AG04449 (cell line): ENCODE measurements at regions not wholly inside any gene's neighbourhood (a gene's known extent, or its start where the extent isn't known, plus 50 kb on each side); places are given as distances from the start of the nearest gene placed in this dataset.

Experiments
- CTCF ChIA-PET: fragments of 350-600 bp; formaldehyde crosslinking; extraction: SDS; loops from one replicate; lab custom pipeline; 2021; ENCODE audit warnings: antibody characterized with exemption; lab: Yijun Ruan, JAX
- POLR2A ChIA-PET: fragments of 400-600, 350-600 bp; formaldehyde crosslinking; extraction: SDS; loops from one replicate; lab custom pipeline; 2020; ENCODE audit warnings: antibody characterized with exemption, inconsistent platforms; lab: Yijun Ruan, JAX
- DNase-seq: peaks from one replicate; pipeline ENCODE4 v3.0.0-alpha.2; 2010; ENCODE audit warnings: low read depth, low spot score
- H3K4me3 ChIP-seq: 2 replicates; pipeline ENCODE4 v1.5.1; 2011; ENCODE audit warnings: low read depth, mild to moderate bottlenecking, control low read depth, low read length
- CTCF ChIP-seq: IDR thresholded peaks from one replicate; pipeline ENCODE4 v1.5.1; 2011; ENCODE audit warnings: mild to moderate bottlenecking, moderate library complexity, low read length, control low read depth, inconsistent platforms; ENCODE audit not compliant: insufficient read depth; ENCODE audit errors: missing control alignments

DNA sequence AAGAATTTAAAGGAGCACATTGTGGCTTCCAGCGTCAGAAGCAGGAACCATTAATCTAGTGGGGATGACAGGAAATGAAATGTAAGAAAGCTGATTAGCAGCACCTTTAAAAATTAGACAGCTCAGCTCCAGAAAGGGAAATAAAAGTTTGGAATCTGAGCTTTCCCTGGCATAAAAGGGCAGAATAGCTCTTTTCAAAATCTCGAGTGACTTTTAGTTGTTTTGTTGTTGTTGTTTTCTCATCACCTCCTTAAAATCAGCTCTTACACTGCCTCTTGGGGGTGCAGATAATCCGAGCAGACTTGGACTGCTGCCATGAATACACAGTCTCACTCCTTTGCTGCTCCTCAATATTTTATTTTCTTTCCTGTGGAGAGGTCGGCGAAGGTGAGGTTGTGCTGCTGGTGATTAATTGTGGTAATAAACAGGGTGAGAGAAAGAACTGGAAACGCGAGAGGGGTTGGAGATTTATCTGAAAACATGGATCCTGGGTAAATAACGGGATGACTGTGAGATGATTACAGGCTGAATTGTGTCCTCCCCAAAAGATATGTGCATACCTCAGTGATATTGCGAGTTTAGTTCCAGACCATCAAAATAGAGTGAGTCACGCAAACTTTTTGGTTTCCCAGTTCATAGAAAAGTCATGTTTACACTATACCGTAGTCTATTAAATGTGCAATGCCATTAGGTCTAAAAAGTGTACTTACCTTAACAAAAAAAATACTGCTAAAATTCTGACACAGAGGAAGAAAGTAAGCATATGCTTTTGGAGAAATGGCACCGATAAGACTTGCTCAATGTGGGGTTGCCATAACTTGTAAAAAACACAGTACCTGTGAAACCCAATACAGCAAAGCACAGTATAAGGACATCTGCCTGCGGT lies 787.7 kb downstream of the UQCRFS1 start:
- ChIA-PET CTCF (no interaction called here), POLR2A (interaction anchor here (0.6 kb wide), 1 partner anchor 47 kb away, joined by 3 read pairs; no protein-coding TSS in a partner anchor)
- DNase-seq: no peak
- H3K4me3 ChIP-seq: no peak overlapping the region
- no peak for TF ChIP-seq CTCF

DNA sequence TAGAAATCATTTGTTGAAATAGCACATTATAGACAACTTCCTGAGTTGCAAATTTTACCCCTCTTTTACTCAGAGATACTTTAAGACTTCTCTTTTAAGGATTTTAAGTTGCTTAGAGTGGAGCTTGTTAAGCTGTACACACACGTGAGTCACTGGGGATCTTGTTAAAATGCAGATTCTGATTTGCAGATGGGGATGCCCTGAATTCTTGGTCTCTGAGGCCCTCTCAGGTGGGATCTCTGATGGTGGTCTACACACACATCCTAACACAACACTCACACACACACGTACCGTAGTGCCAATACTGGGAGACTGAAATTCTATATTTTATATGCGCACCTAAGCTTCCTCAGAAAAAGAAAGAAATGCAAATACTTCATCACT lies 788.3 kb downstream of the UQCRFS1 start:
- H3K4me3 ChIP-seq: no peak overlapping the region
- POLR2A ChIA-PET: interaction anchor here (0.6 kb wide), 1 partner anchor 47 kb away, joined by 3 read pairs; no protein-coding TSS in a partner anchor
- TF ChIP-seq CTCF: no peak
- DNase-seq: no peak
- CTCF ChIA-PET: no interaction called here

- ChIA-PET POLR2A (no interaction called here), CTCF (no interaction called here)
- DNase-seq: no peak
- H3K4me3 ChIP-seq: no peak overlapping the region
- TF ChIP-seq CTCF: no peak
Observed at GRCh38 chr19:28424077-28424476, 788.9 kb downstream of the UQCRFS1 start.

GRCh38 chr19:28422791-28423650 lies 789.9 kb downstream of the UQCRFS1 start:
- ChIA-PET POLR2A (no interaction called here), CTCF (no interaction called here)
- no peak for TF ChIP-seq CTCF
- no peak for DNase-seq
- no peak overlapping the region for H3K4me3 ChIP-seq

DNA sequence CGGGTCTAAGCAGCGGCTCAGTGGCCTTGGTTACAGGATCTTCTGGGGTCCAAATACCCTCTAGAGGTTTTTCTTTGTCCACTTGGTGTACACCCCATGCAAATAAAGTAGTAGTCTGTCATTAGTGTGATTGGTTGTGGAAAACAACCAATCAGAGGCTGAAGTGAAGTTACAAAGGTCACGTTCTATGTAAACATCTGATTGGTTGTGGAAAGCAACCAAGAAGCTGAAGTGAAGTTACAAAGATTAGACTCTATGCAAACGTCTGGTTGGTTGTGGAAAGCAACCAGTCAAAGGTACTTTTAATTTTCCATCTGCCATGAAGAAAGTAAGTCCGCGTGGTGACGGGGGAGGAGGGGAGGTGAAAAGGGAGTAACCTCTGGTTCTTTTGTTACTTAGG lies 790.9 kb downstream of the UQCRFS1 start:
- no peak overlapping the region for H3K4me3 ChIP-seq
- POLR2A ChIA-PET: no interaction called here
- no peak for DNase-seq
- no peak for TF ChIP-seq CTCF
- CTCF ChIA-PET: no interaction called here
